GM21737 (cell line): ENCODE measurements at regions not wholly inside any gene's neighbourhood (a gene's known extent, or its start where the extent isn't known, plus 50 kb on each side); places are given as distances from the start of the nearest gene placed in this dataset.

Experiments
- ATAC-seq: cut with Tn5 transposase; IDR thresholded peaks from one replicate; pipeline ENCODE4 v1.9.1; 2021; ENCODE audit warnings: mild to moderate bottlenecking, moderate library complexity; ENCODE audit not compliant: unreplicated experiment

GRCh38 chr6:22082218-22082617 lies 214.6 kb downstream of the PRL start:
- no peak for ATAC-seq

GRCh38 chr6:22083119-22083518 lies 213.7 kb downstream of the PRL start:
- no peak for ATAC-seq

GRCh38 chr6:22087960-22088706 lies 208.7 kb downstream of the PRL start:
- no peak for ATAC-seq

GRCh38 chr6:22091424-22091948 lies 205.3 kb downstream of the PRL start:
- ATAC-seq, result no peak

- no peak for ATAC-seq
Observed at GRCh38 chr6:22095836-22096235, 201.0 kb downstream of the PRL start.

GRCh38 chr6:22098601-22099031 lies 198.2 kb downstream of the PRL start:
- no peak for ATAC-seq

- no peak for ATAC-seq
Observed at GRCh38 chr6:22099231-22099630, 197.6 kb downstream of the PRL start.

- ATAC-seq, result no peak
Observed at GRCh38 chr6:22099923-22100322, 196.9 kb downstream of the PRL start.

- no peak for ATAC-seq
Observed at GRCh38 chr6:22101163-22101562, 195.7 kb downstream of the PRL start.

GRCh38 chr6:22102671-22103070 lies 194.2 kb downstream of the PRL start:
- ATAC-seq, result peak; percentile 87

- no peak for ATAC-seq
Observed at GRCh38 chr6:22106451-22106850, 190.4 kb downstream of the PRL start.

GRCh38 chr6:22106961-22107360 lies 189.9 kb downstream of the PRL start:
- no peak for ATAC-seq

- ATAC-seq, result no peak
Observed at GRCh38 chr6:22108199-22108598, 188.6 kb downstream of the PRL start.

- ATAC-seq, result no peak
Observed at GRCh38 chr6:22110061-22110460, 186.8 kb downstream of the PRL start.

- no peak for ATAC-seq
Observed at GRCh38 chr6:22112461-22112860, 184.4 kb downstream of the PRL start.

GRCh38 chr6:22113026-22113766 lies 183.6 kb downstream of the PRL start:
- no peak for ATAC-seq

GRCh38 chr6:22115559-22115958 lies 181.3 kb downstream of the PRL start:
- ATAC-seq, result no peak

GRCh38 chr6:22117631-22118030 lies 179.2 kb downstream of the PRL start:
- no peak for ATAC-seq

- no peak for ATAC-seq
Observed at GRCh38 chr6:22119500-22119899, 177.3 kb downstream of the PRL start.

- ATAC-seq, result no peak
Observed at GRCh38 chr6:22124756-22125155, 172.1 kb downstream of the PRL start.

- no peak for ATAC-seq
Observed at GRCh38 chr6:22126910-22127309, 169.9 kb downstream of the PRL start.

- ATAC-seq, result no peak
Observed at GRCh38 chr6:22129751-22130150, 167.1 kb downstream of the PRL start.
